NCI-H2227 (cell line): ENCODE measurements at regions not wholly inside any gene's neighbourhood (a gene's known extent, or its start where the extent isn't known, plus 50 kb on each side); places are given as distances from the start of the nearest gene placed in this dataset.

Experiments
- DNase-seq: peaks from one replicate; lab custom pipeline; 2025; ENCODE audit not compliant: unreplicated experiment; lab: John Stamatoyannopoulos, UW

DNA sequence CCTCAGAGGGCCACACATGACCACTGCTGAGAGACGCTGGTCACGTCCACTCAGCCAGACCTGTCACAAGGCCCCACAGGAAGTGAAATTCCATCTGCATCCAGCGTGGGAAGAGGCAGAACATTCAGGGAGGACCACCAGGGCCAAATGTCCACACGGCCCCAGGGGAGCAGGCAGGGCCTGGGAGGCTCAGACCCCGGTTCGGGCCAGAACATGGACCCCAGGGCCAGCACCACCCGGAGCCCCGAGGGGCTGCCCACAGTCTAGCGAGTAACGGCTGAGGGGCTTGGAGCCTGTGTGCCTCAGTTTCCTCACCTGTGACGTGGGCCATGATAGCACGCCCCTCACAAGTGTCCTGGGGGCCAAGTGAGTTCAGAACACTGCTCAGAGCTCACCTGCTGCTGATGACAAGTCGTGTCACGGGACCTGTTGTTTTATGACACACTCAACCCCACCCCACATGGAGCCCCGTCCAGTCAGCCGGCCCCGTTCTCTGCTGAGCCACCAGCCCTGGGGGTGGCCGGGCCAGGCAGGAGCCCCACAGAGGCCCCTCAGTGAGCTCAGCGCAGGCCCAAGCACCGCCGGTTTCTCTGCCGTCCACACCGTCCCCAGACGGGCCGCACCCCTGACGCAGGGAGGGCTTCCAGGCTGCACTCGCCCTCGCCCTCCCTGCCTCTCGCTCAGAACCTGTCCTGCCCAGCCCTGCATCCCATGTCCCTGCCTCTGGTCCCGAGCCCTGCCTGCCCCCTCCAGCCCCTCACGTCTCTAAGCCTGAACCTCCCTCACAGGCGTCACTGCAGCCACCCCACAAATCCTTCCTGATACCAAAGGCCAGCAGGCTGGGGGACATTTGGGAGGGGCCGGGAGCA is 79.5 kb upstream of the GALNT9 start:
- no peak for DNase-seq

- DNase-seq: no peak
These were observed 78.6 kb upstream of the GALNT9 start for GRCh38 chr12:132407992-132408391.

DNA sequence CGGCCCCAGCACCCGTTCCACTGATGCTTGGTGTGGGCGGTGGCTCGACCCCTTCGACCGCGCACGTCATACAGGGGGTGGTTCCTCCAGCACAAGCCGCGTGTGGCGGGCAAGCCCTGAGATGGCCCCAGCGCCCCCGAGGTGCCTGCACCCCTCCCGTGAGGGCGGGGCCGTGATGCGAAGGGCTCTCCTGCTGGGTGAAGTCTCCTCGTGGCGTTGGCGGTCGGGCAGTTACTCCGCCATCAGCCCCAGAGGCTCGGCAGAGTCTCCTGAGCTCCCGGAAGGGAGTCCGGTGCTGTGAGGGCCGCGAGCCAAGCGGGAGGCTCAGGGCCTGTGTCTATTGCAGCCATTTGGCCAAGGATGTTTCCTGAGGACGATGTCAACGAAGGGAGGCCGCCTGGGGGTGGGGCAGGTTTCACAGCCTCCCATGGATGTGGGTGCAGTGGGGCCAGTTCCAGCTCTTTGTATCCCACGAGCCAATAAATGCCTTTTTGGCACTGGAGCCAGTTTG is 78.1 kb upstream of the GALNT9 start:
- DNase-seq: no peak

- DNase-seq: no peak
These were observed 77.4 kb upstream of the GALNT9 start for GRCh38 chr12:132406493-132407450.

DNA sequence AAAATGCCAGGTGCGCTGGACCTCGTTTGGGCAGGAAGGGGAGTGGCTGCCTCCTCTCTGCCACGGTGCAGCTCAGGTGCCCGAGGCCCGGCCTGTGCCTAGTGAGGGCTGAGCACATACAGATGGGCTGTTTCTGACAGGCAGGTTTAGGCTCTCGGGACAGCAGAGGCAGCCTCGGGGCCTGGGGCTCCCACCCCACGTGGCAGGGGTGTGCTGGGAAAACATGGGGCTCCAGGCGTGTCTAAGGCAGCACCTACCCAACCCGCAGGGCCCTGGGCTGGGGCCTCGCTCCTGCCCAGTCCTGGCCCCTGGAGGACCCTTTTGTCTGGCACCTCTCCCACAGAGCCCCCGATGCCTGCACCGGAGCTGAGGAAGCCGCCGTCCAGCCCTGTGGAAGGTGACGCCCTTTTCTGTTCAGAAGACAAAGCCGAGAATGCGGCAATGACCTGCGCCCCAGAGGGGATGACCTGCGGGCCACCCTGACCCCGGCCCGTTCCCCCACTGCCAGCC is 76.4 kb upstream of the GALNT9 start:
- DNase-seq: no peak

DNA sequence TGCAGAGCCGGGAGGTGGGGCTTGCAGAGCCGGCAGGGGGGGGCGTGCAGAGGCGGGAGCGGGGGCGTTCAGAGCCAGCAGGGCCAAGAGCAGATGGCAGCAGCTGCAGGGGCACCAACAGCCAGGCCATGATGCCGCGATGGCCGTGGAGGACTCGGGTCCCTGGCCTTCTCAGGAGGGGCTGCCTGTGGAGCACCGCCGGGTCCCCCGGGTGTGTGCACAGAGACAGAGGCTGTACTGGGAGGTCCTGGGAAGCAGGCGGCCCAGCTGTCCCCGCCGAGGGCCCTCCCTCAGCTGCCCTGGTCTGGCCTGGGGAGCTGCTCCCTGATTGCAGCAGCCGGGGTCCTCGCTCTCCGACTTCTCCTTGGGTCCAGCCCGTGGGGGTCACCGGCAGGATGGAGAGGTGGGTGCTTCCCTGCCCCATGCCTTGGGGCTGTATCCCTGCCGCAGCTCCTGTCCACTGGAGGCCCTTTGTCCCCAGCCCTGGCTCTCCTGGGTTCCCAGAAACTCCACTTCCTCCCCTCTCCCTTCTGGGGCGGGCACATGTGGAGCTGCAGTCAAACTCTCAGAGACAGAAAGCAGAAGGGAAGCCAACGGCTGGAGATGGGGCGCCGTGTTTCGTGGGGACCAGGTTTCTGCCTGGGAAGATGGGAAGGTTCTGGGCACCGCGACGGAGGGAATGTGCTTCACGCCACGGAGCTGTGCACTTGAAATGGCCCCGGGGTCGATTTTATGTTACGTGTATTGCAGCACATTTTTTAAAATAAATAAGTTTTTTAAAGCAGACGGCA is 75.8 kb upstream of the GALNT9 start:
- DNase-seq: no peak

- DNase-seq: no peak
These were observed 75.1 kb upstream of the GALNT9 start for GRCh38 chr12:132404435-132404855.

GRCh38 chr12:132403636-132404434 is 74.4 kb upstream of the GALNT9 start:
- no peak for DNase-seq

DNA sequence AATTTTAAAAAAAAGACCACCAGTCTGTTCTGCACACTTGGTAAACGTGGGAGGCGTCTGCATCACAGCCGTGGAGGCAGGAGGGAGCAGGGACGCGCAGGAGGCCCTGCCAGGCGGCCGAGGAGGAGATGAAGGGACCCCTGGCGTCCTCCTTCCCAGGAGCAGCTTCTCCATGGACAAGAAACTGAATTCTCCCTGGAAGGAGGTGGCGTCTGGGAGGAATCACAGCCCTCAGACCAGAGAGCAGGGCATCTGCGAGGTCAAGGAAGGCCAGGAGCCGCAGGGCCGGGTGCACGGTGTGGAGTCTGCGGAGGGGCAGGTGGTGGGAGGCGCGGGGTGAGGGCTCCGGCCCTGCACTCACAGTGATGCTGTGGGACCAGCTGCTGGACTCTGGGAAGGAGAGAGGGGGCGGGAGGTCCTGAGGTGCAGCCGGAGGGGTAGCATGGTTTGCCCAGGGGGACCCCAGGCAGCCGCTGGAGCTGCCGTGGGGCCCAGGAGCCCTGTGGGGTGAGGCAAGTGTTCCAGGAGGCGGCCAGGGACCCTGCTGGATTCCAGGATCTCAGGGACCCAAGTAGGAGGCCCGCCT is 73.5 kb upstream of the GALNT9 start:
- no peak for DNase-seq

GRCh38 chr12:132401982-132402381 is 72.6 kb upstream of the GALNT9 start:
- no peak for DNase-seq

DNA sequence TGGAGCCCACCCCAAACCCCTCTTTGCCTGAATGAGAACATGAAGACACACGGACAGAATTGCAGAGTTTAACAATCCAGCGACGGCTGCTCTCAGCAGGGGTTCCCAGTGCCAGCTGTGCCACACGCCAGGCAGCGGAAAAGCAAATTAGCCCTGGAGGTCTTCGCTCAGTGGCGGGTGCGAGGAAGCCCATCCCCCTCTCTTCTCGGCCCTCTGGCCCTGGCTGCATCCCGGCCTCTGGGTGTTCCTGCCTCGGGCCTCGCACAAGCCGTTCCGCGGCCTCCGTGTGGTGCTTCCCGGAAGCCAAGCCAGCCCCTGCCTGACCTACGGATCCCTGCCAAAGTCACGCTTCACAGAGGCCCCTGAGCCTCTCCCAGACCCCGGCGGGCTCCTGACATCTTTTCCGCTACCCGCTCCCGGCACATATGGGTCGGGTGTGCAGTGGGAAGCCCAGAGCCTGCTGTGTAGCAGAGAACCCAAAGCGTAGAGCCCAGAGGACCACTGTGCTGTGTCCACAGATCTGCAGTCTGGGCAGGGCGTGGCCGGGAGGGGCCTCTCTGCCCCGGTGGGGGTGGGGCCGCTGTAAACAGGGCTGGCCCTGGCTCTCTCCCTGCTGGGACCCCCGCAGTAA is 70.7 kb upstream of the GALNT9 start:
- DNase-seq: no peak

DNA sequence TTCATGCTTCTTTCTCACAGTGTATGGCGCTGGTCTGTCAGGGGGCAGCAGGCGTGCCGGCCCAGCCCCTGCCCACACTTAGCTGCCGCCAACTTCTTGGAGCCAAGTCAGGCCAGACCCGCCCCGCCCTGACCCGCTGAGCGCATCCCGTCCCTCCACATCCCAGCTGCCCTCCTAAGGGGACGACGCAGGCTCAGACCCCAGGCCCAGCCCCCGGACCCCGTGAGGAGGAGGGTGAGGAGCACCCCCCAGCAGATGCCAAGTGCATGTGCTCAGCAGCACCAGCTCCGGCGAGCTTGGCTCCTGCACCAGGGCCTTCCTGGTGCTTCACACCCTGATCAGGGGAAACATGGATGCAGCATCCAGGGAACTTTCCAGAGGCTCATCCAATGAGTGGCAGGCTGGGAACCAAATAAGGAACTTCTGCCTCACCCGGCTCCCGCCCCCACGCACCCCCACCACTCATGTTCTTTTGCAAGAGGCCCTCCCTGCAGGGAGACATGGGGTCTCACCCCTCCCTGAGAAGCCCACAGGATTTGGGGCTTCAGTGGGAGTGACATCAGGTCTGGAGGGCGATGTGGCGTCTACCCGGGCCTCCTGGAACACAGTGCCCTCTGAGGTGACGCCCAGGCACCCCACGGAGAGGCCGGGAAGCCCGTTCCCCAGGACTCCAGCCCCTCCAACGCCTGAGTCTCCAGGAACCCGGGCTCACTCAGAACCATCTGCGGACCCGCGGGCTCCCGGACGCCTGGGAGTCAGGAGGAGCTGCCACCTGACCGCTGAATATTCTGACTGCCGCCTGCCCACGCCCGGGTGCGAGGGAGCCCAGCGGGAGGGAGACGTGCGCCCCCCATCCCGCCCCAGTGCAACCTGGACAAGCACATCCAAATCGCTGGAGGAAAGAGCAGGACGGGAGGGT is 70.0 kb upstream of the GALNT9 start:
- DNase-seq: no peak

GRCh38 chr12:132398386-132398991 is 69.1 kb upstream of the GALNT9 start:
- no peak for DNase-seq

DNA sequence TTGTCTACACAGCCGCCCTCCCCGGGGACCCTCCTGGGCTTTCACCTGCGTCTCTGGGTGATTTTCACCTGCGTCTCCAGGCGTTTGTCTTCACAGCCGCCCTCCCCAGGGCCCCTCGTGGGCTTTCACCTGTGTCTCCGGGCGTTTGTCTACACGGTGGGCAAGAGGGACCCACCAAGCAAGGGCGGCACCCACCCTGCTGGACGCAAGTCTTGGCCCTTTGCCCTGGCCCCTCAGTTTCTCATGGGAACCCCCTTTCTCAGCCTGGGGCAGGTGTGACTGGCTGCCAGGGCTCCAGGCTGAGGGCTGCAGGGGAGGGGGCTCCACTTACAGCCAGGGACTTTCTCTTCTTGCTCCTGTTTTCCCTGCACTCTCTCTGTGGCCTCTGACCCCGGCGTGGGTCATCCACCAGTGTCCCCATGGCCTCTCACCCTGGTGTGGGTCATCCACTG is 68.6 kb upstream of the GALNT9 start:
- no peak for DNase-seq

- no peak for DNase-seq
These were observed 68.0 kb upstream of the GALNT9 start for GRCh38 chr12:132397152-132397933.

GRCh38 chr12:132396657-132397056 is 67.3 kb upstream of the GALNT9 start:
- no peak for DNase-seq

DNA sequence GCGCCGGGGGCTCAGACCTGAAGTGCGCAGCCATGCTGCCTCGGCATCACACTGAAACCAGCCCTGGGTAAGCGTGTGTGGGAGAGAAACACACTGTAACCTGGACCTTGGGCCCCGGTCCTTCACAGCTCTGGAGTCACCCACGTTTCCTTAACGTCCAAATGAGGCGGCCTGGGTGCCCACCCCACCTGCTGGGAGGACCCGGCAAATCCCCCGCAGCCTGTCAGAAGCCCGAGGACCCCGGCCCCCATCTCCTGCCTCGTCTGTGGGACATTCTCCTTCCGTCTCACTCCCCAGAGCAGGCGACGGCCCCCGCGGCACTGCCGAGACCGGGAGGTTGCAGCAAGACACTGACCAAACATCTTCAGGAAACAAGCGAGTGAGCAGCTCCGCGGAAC is 66.5 kb upstream of the GALNT9 start:
- no peak for DNase-seq
